HG03439 (cell line): ENCODE measurements at regions not wholly inside any gene's neighbourhood (a gene's known extent, or its start where the extent isn't known, plus 50 kb on each side); places are given as distances from the start of the nearest gene placed in this dataset.

Source experiments
- ATAC-seq: cut with Tn5 transposase; IDR thresholded peaks from one replicate; pipeline ENCODE4 v1.9.1; 2021; ENCODE audit warnings: mild to moderate bottlenecking, moderate library complexity; ENCODE audit not compliant: unreplicated experiment

- no peak for ATAC-seq
Observed at GRCh38 chr11:131228378-131228777, 142.0 kb upstream of the NTM start.

GRCh38 chr11:131229221-131229620 lies 141.2 kb upstream of the NTM start:
- ATAC-seq, result no peak

- ATAC-seq, result no peak
Observed at GRCh38 chr11:131231317-131231940, 139.0 kb upstream of the NTM start.

- ATAC-seq, result no peak
Observed at GRCh38 chr11:131232261-131232660, 138.2 kb upstream of the NTM start.

- ATAC-seq, result no peak
Observed at GRCh38 chr11:131234221-131234620, 136.2 kb upstream of the NTM start.

- no peak for ATAC-seq
Observed at GRCh38 chr11:131235328-131236298, 134.8 kb upstream of the NTM start.

GRCh38 chr11:131240421-131240820 lies 130.0 kb upstream of the NTM start:
- ATAC-seq, result no peak

GRCh38 chr11:131242476-131243000 lies 127.9 kb upstream of the NTM start:
- no peak for ATAC-seq

- ATAC-seq, result no peak
Observed at GRCh38 chr11:131246156-131246555, 124.3 kb upstream of the NTM start.

GRCh38 chr11:131246663-131247062 lies 123.8 kb upstream of the NTM start:
- no peak for ATAC-seq

GRCh38 chr11:131248588-131248987 lies 121.8 kb upstream of the NTM start:
- ATAC-seq, result no peak

GRCh38 chr11:131253142-131253655 lies 117.2 kb upstream of the NTM start:
- ATAC-seq, result no peak

- no peak for ATAC-seq
Observed at GRCh38 chr11:131253656-131254151, 116.7 kb upstream of the NTM start.

- ATAC-seq, result no peak
Observed at GRCh38 chr11:131254254-131254653, 116.2 kb upstream of the NTM start.

GRCh38 chr11:131274233-131274632 lies 96.2 kb upstream of the NTM start:
- ATAC-seq, result no peak

GRCh38 chr11:131275580-131275979 lies 94.8 kb upstream of the NTM start:
- ATAC-seq, result no peak

GRCh38 chr11:131278472-131278871 lies 91.9 kb upstream of the NTM start:
- no peak for ATAC-seq

- no peak for ATAC-seq
Observed at GRCh38 chr11:131279654-131280384, 90.6 kb upstream of the NTM start.

GRCh38 chr11:131281316-131281715 lies 89.1 kb upstream of the NTM start:
- ATAC-seq, result no peak

- no peak for ATAC-seq
Observed at GRCh38 chr11:131284041-131284440, 86.4 kb upstream of the NTM start.
